Sigmoid colon (tissue), 4 donors: ENCODE measurements at regions not wholly inside any gene's neighbourhood (a gene's known extent, or its start where the extent isn't known, plus 50 kb on each side); places are given as distances from the start of the nearest gene placed in this dataset.

Experiments used
- EP300 ChIP-seq, 4 donors: sonication (generic); formaldehyde crosslinking; IDR thresholded peaks; one replicate each; pipeline ENCODE4 v1.6.1; 2017; ENCODE audit warnings: antibody characterized with exemption in 4 of 4
- TF ChIP-seq, protein P1 (sequence below), 4 experiments: fragments of 450-650 bp in 3 of 4; fragments of 200-600 bp in 1 of 4; IDR thresholded peaks; one replicate each; pipeline ENCODE4 v1.5.1; 2016 to 2019; ENCODE audit warnings: antibody characterized with exemption in 4 of 4, mild to moderate bottlenecking in 3 of 4, moderate library complexity in 2 of 4

DNA sequence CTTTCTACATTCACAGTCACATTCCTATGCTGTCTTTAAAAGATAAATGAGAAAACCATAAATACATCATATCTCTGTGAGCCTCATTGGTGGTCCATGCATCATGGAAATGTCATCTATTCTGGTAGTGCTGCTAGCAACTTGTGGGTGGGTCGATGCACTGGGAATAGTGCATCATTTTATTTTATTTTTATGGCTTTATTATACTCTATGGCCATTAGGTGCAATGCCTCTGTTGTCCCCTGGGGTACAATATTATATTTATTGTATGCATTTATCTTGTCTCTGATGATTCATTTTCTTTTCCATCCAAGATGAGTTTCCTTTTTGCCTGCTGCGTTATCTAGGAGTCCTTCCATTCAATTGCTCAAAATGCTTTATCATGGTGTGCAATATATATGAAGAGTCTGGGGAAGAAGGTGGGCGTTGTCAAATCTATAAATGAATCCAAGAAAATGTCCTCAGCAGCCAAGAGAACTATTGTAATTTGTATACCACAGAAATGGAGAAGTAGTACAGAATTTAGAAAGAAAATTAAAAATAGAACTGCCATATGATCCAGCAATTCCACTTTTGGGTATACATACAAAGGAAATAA, 324.0 kb downstream of the KCNJ2 start:
- TF ChIP-seq, protein P1, sequence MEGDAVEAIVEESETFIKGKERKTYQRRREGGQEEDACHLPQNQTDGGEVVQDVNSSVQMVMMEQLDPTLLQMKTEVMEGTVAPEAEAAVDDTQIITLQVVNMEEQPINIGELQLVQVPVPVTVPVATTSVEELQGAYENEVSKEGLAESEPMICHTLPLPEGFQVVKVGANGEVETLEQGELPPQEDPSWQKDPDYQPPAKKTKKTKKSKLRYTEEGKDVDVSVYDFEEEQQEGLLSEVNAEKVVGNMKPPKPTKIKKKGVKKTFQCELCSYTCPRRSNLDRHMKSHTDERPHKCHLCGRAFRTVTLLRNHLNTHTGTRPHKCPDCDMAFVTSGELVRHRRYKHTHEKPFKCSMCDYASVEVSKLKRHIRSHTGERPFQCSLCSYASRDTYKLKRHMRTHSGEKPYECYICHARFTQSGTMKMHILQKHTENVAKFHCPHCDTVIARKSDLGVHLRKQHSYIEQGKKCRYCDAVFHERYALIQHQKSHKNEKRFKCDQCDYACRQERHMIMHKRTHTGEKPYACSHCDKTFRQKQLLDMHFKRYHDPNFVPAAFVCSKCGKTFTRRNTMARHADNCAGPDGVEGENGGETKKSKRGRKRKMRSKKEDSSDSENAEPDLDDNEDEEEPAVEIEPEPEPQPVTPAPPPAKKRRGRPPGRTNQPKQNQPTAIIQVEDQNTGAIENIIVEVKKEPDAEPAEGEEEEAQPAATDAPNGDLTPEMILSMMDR (IDR thresholded peaks at IDR 0.05), result no peak
- TF ChIP-seq EP300 (IDR thresholded peaks at IDR 0.05), result no peak
